SW480 (cell line): ENCODE measurements at regions not wholly inside any gene's neighbourhood (a gene's known extent, or its start where the extent isn't known, plus 50 kb on each side); places are given as distances from the start of the nearest gene placed in this dataset.
"Not testable (repeated sequence)": the region's sequence is repeated elsewhere in the genome, so short reads cannot be mapped to it uniquely, and the experiment has no call there.

Experiments used
- DNase-seq: peaks from one replicate; pipeline ENCODE4 v3.0.0-alpha.2; 2016; ENCODE audit warnings: low spot score

DNA sequence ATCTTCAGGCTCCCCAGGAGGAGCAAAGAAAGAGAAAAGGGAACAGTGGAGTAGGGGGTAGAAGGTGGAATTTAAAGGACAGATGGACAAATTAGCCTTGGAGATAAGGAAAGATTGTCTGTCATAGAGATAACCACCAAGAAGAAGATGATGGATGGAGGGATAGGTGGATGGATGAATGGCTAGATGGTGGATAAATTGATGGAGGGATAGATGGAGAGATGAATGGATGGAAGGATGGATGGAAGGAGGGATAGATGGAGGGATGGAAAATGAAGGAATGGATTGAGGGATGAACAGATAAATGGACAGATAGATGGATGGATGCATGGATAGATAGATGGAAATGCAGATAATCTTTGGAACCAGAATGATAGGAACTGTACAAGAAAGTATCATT lies 102.8 kb downstream of the TNFAIP3 start:
- DNase-seq = no peak

DNA sequence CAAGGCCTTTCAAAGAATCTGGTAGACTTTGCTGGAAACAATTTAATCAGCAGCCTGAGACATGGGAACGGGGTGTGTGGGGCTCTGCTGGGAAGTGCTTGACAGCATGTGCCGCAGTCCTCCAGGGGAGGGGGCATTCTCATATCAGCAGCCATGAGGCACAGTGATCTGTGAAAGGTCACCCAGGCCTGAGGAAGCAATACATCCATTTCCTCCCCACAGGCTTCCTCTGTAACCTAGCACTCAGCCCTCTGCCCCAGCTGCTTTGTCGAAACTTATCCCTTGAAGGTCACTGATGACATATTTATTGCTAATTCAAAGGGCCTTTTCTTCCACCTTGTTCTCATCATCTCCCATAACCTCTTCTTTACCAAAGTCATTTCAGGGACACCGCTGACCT lies 103.3 kb downstream of the TNFAIP3 start:
- DNase-seq = no peak

DNA sequence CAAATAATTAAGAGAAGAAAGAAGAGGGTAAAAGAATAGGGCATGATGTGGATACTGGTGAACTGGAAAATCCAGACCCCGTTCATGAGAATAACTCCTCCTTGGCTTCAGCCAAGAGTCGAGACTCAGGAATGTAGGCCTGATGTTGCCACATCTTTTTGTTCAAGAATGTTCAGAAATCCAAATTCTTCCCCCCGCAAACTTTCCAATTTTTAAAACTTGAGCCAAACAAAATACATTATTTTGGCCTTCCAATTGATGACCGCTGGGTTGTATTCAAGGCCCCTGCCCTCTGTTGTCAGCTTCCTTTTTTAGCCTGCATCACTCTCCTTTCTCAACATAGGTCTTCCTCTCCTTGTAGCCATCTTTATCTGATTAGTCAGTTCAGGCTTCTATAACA lies 106.1 kb downstream of the TNFAIP3 start:
- DNase-seq = no peak

DNA sequence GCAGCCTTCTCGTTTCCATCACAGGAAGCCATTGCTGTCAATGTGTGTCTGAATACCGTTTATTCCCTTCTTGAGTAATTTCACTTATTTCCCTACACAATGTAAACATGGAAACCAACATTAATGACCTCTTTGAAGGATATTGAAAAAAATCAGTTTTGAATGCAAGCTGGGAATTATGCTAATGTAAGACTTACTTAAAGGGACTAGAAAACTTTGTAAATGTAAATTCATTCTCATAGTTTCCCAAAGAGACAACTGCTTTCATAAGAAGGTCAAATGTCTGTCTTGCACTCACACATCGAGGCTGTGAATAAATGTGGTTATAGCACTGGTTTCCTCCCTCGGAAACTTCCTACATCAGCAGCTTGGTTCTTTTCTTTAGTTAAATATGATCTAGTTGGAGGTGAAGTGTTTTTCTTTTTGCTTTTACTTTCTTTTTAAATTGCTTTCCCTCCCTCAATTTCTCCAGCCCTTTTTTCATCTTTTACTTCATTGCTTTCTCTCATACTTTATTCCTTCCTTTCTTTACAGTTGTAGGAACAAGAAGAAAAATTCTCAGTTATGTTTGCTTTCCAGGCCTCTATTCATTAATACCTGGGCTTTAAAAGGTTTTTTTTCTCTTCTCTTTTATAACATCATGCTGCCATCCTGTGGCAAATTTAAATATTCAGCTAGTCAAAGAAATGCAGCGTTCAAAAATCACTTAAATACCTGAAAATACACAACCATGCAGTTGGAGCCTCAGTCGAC lies 108.3 kb downstream of the TNFAIP3 start:
- no peak for DNase-seq

DNA sequence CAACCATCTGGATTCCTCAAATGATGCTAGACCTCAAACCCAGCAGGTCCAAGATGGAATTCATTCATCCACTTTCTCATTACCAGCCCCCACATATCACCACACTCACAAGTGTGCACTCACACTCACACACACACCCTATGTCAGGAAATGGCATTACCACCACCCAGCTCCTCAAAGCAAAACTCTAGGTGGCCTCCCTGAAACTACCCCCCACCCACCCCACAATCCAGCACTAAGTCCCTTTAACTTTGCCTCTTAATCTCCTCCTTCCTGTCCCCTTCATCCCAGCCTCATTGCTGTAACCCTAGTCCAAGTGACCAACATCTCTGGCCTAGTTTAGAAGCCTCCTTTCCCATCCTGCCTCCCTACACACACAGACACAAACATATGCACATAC lies 109.4 kb downstream of the TNFAIP3 start:
- DNase-seq = no peak

DNA sequence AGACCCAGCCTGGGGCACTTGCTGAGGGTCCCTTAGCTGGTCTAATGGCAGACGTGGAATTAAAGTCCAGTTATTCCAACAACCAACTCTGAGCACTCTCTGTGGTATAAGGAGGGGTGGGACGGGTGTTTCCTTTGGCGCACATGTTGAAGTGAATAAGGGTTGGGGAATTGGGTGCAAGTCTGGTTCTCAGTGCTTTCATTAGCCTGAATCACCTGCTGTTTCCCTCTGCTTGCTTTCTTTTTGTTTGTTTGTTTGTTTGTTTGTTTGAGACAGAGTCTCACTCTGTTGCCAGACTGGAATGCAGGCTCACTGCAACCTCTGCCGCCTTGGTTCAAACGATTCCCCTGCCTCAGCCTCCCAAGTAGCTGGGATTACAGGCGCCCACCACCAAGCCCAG lies 110.1 kb downstream of the TNFAIP3 start:
- DNase-seq = no peak

GRCh38 chr6:137977814-137978213 lies 110.8 kb downstream of the TNFAIP3 start:
- DNase-seq = no peak

DNA sequence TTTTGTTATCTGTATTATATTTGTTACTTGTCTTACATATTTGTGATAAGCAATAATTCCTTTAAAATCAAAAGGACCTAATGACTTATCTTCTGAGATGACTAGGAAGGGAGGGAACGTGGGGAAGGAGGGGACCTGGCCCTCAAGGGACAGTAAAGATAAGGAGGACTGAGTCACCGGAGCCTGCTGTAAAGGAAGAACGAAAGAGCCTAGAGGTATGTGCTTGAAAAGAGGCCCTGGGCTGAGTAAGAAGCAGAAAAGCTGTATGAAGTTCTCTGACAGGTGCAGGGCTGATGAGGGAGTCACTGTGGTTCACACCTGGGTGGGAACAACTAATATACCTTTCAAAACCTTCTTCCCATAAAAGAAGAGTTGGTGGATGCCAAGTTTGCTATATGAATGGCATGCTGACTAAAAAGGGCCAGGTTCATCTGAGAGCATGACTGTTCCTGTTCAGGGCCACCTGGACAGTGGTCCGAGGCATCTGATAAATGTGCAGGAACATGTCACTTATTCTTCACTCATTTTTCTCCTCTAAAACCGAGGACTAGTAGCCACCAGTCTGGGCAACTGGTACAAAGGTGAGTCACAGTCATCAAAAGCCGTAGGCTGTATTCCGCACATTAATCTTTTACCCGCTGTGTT lies 111.3 kb downstream of the TNFAIP3 start:
- DNase-seq = no peak

GRCh38 chr6:137979263-137979662 lies 112.2 kb downstream of the TNFAIP3 start:
- not testable (repeated sequence) for DNase-seq

DNA sequence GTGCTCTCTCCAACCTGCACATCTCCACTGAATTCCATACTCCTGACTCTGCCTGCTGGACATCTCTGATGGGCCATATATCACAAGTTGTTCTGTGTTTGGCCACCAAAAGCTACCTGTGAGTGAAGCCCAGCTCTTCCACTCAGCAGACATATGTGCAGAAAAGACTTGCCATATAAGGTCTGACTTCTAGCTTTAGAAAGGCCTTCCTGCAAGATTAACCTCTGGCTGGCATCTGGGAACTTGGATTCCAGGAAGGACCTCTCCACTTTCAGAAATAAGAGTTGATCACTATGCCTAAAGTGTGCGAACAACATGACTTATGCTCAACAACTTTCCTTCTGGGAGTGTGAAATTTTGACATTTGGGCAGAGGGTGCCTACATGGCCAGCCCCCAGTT lies 113.7 kb downstream of the TNFAIP3 start:
- no peak for DNase-seq

DNA sequence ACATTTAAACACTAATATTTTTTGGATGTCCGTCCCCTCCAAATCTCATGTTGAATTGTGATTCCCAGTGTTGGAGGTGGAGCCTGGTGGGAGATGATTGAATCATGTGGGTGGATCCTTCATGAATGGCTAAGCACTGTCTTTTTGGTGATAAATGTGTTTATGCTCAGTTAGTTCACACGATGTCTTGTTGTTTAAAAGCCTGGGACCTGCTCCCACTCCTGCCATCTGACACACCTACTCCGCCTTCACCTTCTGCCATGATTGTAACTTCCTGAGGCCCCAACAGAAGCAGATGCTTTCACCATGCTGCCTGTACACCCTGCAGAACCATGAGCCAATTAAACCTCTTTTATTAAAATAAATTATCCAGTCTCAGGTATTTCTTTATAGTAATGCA lies 114.7 kb downstream of the TNFAIP3 start:
- DNase-seq = no peak

GRCh38 chr6:137982418-137983189 lies 115.5 kb downstream of the TNFAIP3 start:
- no peak for DNase-seq

GRCh38 chr6:137983269-137983668 lies 116.2 kb downstream of the TNFAIP3 start:
- DNase-seq = no peak

DNA sequence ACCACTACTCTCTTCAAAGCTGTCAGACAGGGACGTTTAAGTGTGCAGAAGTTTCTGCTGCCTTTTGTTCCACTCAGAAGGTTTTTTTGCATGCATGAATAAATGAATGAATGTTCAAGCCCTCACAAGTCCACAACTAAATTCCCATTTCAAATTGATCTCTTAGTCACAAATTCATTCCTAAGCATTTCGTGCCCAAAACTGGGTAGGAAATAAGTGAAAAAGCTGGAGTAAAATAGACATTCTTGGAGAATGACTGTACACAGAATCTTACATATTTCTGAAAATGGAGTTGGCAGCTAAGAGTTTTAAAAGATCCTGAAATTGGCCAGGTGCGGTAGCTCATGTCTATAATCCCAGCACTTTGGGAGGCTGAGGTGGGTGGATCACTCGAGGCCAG lies 117.6 kb downstream of the PERP start:
- no peak for DNase-seq

GRCh38 chr6:137995371-137995770 lies 111.8 kb downstream of the PERP start:
- no peak for DNase-seq

DNA sequence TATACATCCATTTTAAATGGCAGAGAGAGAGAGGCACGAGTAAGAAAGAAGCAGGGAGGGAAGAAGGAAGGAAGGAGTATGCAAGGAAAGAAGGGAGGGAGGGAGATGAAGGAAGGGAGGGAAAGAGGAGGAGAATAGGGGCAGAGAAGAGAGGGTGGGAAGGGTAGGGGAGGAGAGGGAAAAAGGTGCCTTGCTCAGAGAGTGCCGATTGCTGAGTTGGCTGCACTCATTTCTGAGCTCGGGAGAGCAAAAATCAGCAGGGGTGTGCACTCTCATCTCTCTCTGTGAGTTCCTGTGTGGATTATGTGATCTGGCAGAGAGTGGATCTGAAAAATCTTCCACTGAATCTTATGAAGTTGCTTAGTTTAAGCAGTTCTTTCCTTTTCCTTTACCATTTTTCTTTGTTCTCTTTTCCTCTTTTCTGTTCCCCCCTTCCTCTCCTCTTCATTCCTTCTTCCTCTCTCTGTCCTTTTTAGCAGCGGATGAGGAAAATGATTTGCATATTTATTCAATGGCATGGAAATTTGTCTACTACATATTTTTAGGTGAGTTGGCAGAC lies 108.7 kb downstream of the PERP start:
- DNase-seq = no peak

- no peak for DNase-seq
These were observed 107.4 kb downstream of the PERP start for GRCh38 chr6:137999815-138000214.

GRCh38 chr6:138000941-138001340 lies 106.3 kb downstream of the PERP start:
- DNase-seq = no peak

- DNase-seq = peak; percentile 44
These were observed 105.4 kb downstream of the PERP start for GRCh38 chr6:138001750-138002349.

DNA sequence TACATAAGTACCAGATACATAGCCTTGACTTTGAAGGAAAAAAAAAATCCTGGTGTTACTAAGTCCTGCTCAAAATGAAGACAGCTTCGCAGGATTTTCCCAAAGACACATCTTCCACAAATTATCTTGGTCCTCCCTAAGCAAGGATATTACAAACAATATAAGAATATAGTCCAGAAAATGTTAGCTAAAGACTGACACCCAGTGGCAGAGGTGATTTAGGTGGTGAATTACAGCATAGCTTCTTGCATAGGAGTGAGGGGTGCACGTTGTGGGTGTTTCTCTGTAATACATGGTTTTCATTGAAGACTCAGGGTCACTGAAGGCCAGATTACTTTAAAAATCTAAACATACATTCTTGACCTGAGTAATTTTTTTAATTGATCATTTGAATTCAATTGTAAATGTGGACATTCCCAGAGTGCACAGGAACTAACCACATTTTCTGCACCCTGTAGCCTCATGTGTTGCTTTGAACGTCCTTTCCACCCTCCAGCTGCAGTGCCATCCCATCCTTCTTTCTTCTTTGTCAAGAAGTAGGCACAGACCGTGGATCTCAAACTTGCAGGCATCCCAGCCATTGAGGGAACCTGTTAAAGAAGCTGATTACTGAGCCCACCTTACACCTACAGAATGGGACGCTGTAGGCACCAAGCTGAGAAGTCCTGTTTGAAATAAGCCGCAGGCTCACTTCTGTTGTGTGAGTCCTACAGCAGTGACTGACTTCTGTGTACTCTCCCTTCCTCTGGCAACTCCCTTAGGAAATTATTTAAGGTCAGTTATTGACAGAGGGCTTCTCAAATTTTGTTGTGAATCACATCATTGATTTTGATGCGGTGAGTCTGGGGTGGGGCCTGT lies 102.6 kb downstream of the PERP start:
- DNase-seq = peak; percentile 44

DNA sequence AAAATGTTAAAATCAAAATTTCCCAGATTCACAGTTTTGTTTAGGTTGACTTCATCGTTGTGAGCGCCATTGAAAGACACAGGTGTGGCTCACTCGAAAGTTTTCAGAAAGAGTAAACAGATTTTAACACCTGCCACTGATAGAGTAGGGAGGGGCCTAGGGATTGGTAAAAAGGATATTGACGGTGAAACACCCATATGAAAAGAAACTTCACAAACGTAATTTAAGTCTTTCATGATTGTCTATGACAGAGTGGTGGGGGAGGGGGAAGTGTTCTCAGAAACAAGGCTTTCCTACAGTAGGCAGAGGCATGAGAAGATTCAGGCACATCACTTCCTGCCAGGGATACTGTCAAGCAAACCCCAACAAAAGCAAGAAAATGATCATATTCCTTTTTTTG lies 101.4 kb downstream of the PERP start:
- no peak for DNase-seq
